GM23338 (cell line): ENCODE measurements at regions not wholly inside any gene's neighbourhood (a gene's known extent, or its start where the extent isn't known, plus 50 kb on each side); places are given as distances from the start of the nearest gene placed in this dataset.

Experiments used
- CREB1 ChIP-seq: fragments of 250-450 bp; sonication (Bioruptor Pico); IDR thresholded peaks from 2 replicates; pipeline ENCODE4 v1.5.0; 2020; ENCODE audit warnings: low read depth, mild to moderate bottlenecking, moderate library complexity
- CTCF ChIP-seq, 2 experiments: fragments of 200-600 bp in 1 of 2; sonication (generic) in 1 of 2; conservative IDR thresholded peaks; 2 replicates each; pipeline versions ENCODE4 v1.5.1 to v1.6.1; 2016 to 2017; ENCODE audit warnings: antibody characterized with exemption in 2 of 2, low read depth in 2 of 2, mild to moderate bottlenecking in 2 of 2, moderate library complexity in 1 of 2
- EZH2 ChIP-seq: fragments of 200-600 bp; sonication (generic); IDR thresholded peaks from one replicate; pipeline ENCODE4 v1.8.0; 2017; ENCODE audit warnings: antibody characterized with exemption, mild to moderate bottlenecking, low read depth; ENCODE audit not compliant: unreplicated experiment
- EZH2phosphoT487 ChIP-seq: fragments of 200-600 bp; sonication (generic); IDR thresholded peaks from one replicate; pipeline ENCODE4 v1.8.1; 2018; ENCODE audit warnings: antibody characterized with exemption; ENCODE audit not compliant: unreplicated experiment
- JUNB ChIP-seq: IDR thresholded peaks from one replicate; pipeline ENCODE4 v1.6.1; 2016; ENCODE audit warnings: antibody characterized with exemption; ENCODE audit not compliant: unreplicated experiment
- POLR2AphosphoS5 ChIP-seq: IDR thresholded peaks from 2 replicates; pipeline ENCODE4 v1.6.1; 2016; ENCODE audit warnings: antibody characterized with exemption, low read depth
- REST ChIP-seq: IDR thresholded peaks from one replicate; pipeline ENCODE4 v1.6.1; 2018; ENCODE audit warnings: antibody characterized with exemption; ENCODE audit not compliant: unreplicated experiment
- ZNF114 ChIP-seq: fragments of 250-450 bp; sonication (Bioruptor Pico); IDR thresholded peaks from 2 replicates; pipeline ENCODE4 v1.5.0; 2020; ENCODE audit warnings: mild to moderate bottlenecking, moderate library complexity
- ZNF462 ChIP-seq: fragments of 250-450 bp; sonication (Bioruptor Pico); IDR thresholded peaks from 2 replicates; pipeline ENCODE4 v1.5.0; 2020; ENCODE audit warnings: mild to moderate bottlenecking, moderate library complexity

GRCh38 chr6:99036672-99037071 is 88.9 kb upstream of the FBXL4 start:
- TF ChIP-seq CTCF (conservative IDR thresholded peaks at IDR 0.05; ENCODE audit: low read depth in 2 of 2) (no peak), POLR2AphosphoS5 (no peak), JUNB (no peak), EZH2phosphoT487 (no peak), REST (no peak), CREB1 (CRISPR knock-in tag) (no peak), EZH2 (no peak), ZNF462 (CRISPR knock-in tag) (no peak), ZNF114 (CRISPR knock-in tag) (no peak)
